ENCODE measurements at regions not wholly inside any gene's neighbourhood (a gene's known extent, or its start where the extent isn't known, plus 50 kb on each side); places are given as distances from the start of the nearest gene placed in this dataset.

GRCh38 chr17:53313746-53314145 is 509.0 kb upstream of the KIF2B start:
- H3K4ac ChIP-seq (ENCODE audit: low read depth in 1 of 2, low read length in 2 of 2) = no peak overlapping the region
- 40% methylated on average over 1 of the region's 2 CpGs for WGBS
- no peak overlapping the region for H2AK5ac ChIP-seq (ENCODE audit: low read length, severe bottlenecking)

GRCh38 chr17:53278466-53278865 is 544.3 kb upstream of the KIF2B start:
- Histone ChIP-seq H3K23ac (ENCODE audit: low read length in 2 of 2) (no peak overlapping the region), H3K27me3 (ENCODE audit: control insufficient read depth in 1 of 2, insufficient read depth in 1 of 2, low read length in 2 of 2) (no peaks in the 10 kb centered on the region), H2BK15ac (ENCODE audit: low read depth, poor library complexity, severe bottlenecking) (no peak overlapping the region), H3K79me1 (replicated peaks; ENCODE audit: low read length, poor library complexity, severe bottlenecking) (no peaks in the 10 kb centered on the region), H3K27ac (ENCODE audit: low read length, poor library complexity, severe bottlenecking) (no peak overlapping the region), H3K36me3 (ENCODE audit: control insufficient read depth in 1 of 2, insufficient read depth in 2 of 2, low read depth in 1 of 2, low read length in 2 of 2) (no peaks in the 10 kb centered on the region), H3K9me3 (ENCODE audit: control insufficient read depth, low read length) (peaks cover 4% of the 10 kb centered on the region), H3K4me3 (ENCODE audit: insufficient read depth in 1 of 2, low read depth in 1 of 2, low read length in 2 of 2) (no peak overlapping the region), H4K91ac (ENCODE audit: low read length) (no peak overlapping the region), H2AK5ac (ENCODE audit: low read length, severe bottlenecking) (no peak overlapping the region), H3K4me2 (ENCODE audit: low read length, poor library complexity, severe bottlenecking) (no peak overlapping the region), H2AFZ (ENCODE audit: low read depth, low read length) (no peak overlapping the region), H3K14ac (ENCODE audit: low read length in 2 of 2) (no peak overlapping the region), H3K9ac (ENCODE audit: low read length) (no peak overlapping the region), H2BK120ac (ENCODE audit: low read depth, low read length) (no peak overlapping the region), H2BK12ac (ENCODE audit: low read length in 2 of 2) (no peak overlapping the region), H3K4ac (ENCODE audit: low read depth in 1 of 2, low read length in 2 of 2) (no peak overlapping the region), H3K4me1 (ENCODE audit: control insufficient read depth, insufficient read depth, low read depth, low read length) (no peaks in the 10 kb centered on the region), H2BK5ac (ENCODE audit: low read depth, low read length, poor library complexity, severe bottlenecking) (no peak overlapping the region), H3K18ac (ENCODE audit: low read depth in 1 of 2, low read length in 2 of 2) (no peak overlapping the region), H4K8ac (ENCODE audit: low read length) (no peak overlapping the region)
- no peak for DNase-seq
- WGBS = 90% methylated on average over 1 of the region's 1 CpG

More at GRCh38 chr17:53313746-53314145, 509.0 kb upstream of the KIF2B start:
- H3K4me1 ChIP-seq (ENCODE audit: control insufficient read depth, insufficient read depth, low read depth, low read length) = no peaks in the 10 kb centered on the region
- H3K27me3 ChIP-seq (ENCODE audit: control insufficient read depth in 1 of 2, insufficient read depth in 1 of 2, low read length in 2 of 2) = no peaks in the 10 kb centered on the region
- H2BK12ac ChIP-seq (ENCODE audit: low read length in 2 of 2) = no peak overlapping the region
- H3K23ac ChIP-seq (ENCODE audit: low read length in 2 of 2) = no peak overlapping the region
- no peak overlapping the region for H3K9ac ChIP-seq (ENCODE audit: low read length)
- H3K9me3 ChIP-seq (ENCODE audit: control insufficient read depth, low read length) = peaks cover 19% of the 10 kb centered on the region
- no peak overlapping the region for H3K4me3 ChIP-seq (ENCODE audit: insufficient read depth in 1 of 2, low read depth in 1 of 2, low read length in 2 of 2)
- H2AFZ ChIP-seq (ENCODE audit: low read depth, low read length) = no peak overlapping the region
- H2BK120ac ChIP-seq (ENCODE audit: low read depth, low read length) = no peak overlapping the region
- H4K8ac ChIP-seq (ENCODE audit: low read length) = no peak overlapping the region
- no peaks in the 10 kb centered on the region for H3K79me1 ChIP-seq (replicated peaks; ENCODE audit: low read length, poor library complexity, severe bottlenecking)
- peak; percentile 3 for DNase-seq
- no peak overlapping the region for H2BK5ac ChIP-seq (ENCODE audit: low read depth, low read length, poor library complexity, severe bottlenecking)
- H3K36me3 ChIP-seq (ENCODE audit: control insufficient read depth in 1 of 2, insufficient read depth in 2 of 2, low read depth in 1 of 2, low read length in 2 of 2) = no peaks in the 10 kb centered on the region
- H3K14ac ChIP-seq (ENCODE audit: low read length in 2 of 2) = no peak overlapping the region
- no peak overlapping the region for H3K27ac ChIP-seq (ENCODE audit: low read length, poor library complexity, severe bottlenecking)
- H3K18ac ChIP-seq (ENCODE audit: low read depth in 1 of 2, low read length in 2 of 2) = no peak overlapping the region
- no peak overlapping the region for H3K4me2 ChIP-seq (ENCODE audit: low read length, poor library complexity, severe bottlenecking)
- no peak overlapping the region for H4K91ac ChIP-seq (ENCODE audit: low read length)
- no peak overlapping the region for H2BK15ac ChIP-seq (ENCODE audit: low read depth, poor library complexity, severe bottlenecking)

- no peak overlapping the region for H2BK5ac ChIP-seq (ENCODE audit: low read depth, low read length, poor library complexity, severe bottlenecking)
- no peak overlapping the region for H3K18ac ChIP-seq (ENCODE audit: low read depth in 1 of 2, low read length in 2 of 2)
- H2AFZ ChIP-seq (ENCODE audit: low read depth, low read length) = no peak overlapping the region
- 8% methylated on average over 1 of the region's 2 CpGs for WGBS
- H3K36me3 ChIP-seq (ENCODE audit: control insufficient read depth in 1 of 2, insufficient read depth in 2 of 2, low read depth in 1 of 2, low read length in 2 of 2) = no peaks in the 10 kb centered on the region
- H3K14ac ChIP-seq (ENCODE audit: low read length in 2 of 2) = no peak overlapping the region
- H3K23ac ChIP-seq (ENCODE audit: low read length in 2 of 2) = no peak overlapping the region
- H3K9me3 ChIP-seq (ENCODE audit: control insufficient read depth, low read length) = peaks cover 8% of the 10 kb centered on the region
- no peak overlapping the region for H3K4me2 ChIP-seq (ENCODE audit: low read length, poor library complexity, severe bottlenecking)
- no peak for DNase-seq
- no peaks in the 10 kb centered on the region for H3K79me1 ChIP-seq (replicated peaks; ENCODE audit: low read length, poor library complexity, severe bottlenecking)
- H2BK120ac ChIP-seq (ENCODE audit: low read depth, low read length) = no peak overlapping the region
- H4K91ac ChIP-seq (ENCODE audit: low read length) = no peak overlapping the region
- H3K9ac ChIP-seq (ENCODE audit: low read length) = no peak overlapping the region
- H2AK5ac ChIP-seq (ENCODE audit: low read length, severe bottlenecking) = no peak overlapping the region
- H2BK15ac ChIP-seq (ENCODE audit: low read depth, poor library complexity, severe bottlenecking) = no peak overlapping the region
- H3K27me3 ChIP-seq (ENCODE audit: control insufficient read depth in 1 of 2, insufficient read depth in 1 of 2, low read length in 2 of 2) = no peaks in the 10 kb centered on the region
- no peak overlapping the region for H4K8ac ChIP-seq (ENCODE audit: low read length)
- H3K4ac ChIP-seq (ENCODE audit: low read depth in 1 of 2, low read length in 2 of 2) = no peak overlapping the region
- H3K4me1 ChIP-seq (ENCODE audit: control insufficient read depth, insufficient read depth, low read depth, low read length) = no peaks in the 10 kb centered on the region
- no peak overlapping the region for H2BK12ac ChIP-seq (ENCODE audit: low read length in 2 of 2)
- H3K27ac ChIP-seq (ENCODE audit: low read length, poor library complexity, severe bottlenecking) = no peak overlapping the region
- no peak overlapping the region for H3K4me3 ChIP-seq (ENCODE audit: insufficient read depth in 1 of 2, low read depth in 1 of 2, low read length in 2 of 2)
These were observed 549.6 kb upstream of the KIF2B start for GRCh38 chr17:53273126-53273525.

- Histone ChIP-seq H3K4me3 (ENCODE audit: insufficient read depth in 1 of 2, low read depth in 1 of 2, low read length in 2 of 2) (no peak overlapping the region), H3K4me2 (ENCODE audit: low read length, poor library complexity, severe bottlenecking) (no peak overlapping the region), H2BK120ac (ENCODE audit: low read depth, low read length) (no peak overlapping the region), H2AFZ (ENCODE audit: low read depth, low read length) (no peak overlapping the region), H3K9ac (ENCODE audit: low read length) (no peak overlapping the region), H2BK12ac (ENCODE audit: low read length in 2 of 2) (no peak overlapping the region), H3K9me3 (ENCODE audit: control insufficient read depth, low read length) (peaks cover 4% of the 10 kb centered on the region), H2BK5ac (ENCODE audit: low read depth, low read length, poor library complexity, severe bottlenecking) (no peak overlapping the region), H2BK15ac (ENCODE audit: low read depth, poor library complexity, severe bottlenecking) (no peak overlapping the region), H3K27me3 (ENCODE audit: control insufficient read depth in 1 of 2, insufficient read depth in 1 of 2, low read length in 2 of 2) (no peaks in the 10 kb centered on the region), H4K91ac (ENCODE audit: low read length) (no peak overlapping the region), H3K14ac (ENCODE audit: low read length in 2 of 2) (no peak overlapping the region), H4K8ac (ENCODE audit: low read length) (no peak overlapping the region), H3K79me1 (replicated peaks; ENCODE audit: low read length, poor library complexity, severe bottlenecking) (no peaks in the 10 kb centered on the region), H3K18ac (ENCODE audit: low read depth in 1 of 2, low read length in 2 of 2) (no peak overlapping the region), H3K36me3 (ENCODE audit: control insufficient read depth in 1 of 2, insufficient read depth in 2 of 2, low read depth in 1 of 2, low read length in 2 of 2) (no peaks in the 10 kb centered on the region), H2AK5ac (ENCODE audit: low read length, severe bottlenecking) (no peak overlapping the region), H3K27ac (ENCODE audit: low read length, poor library complexity, severe bottlenecking) (no peak overlapping the region), H3K23ac (ENCODE audit: low read length in 2 of 2) (no peak overlapping the region), H3K4me1 (ENCODE audit: control insufficient read depth, insufficient read depth, low read depth, low read length) (no peaks in the 10 kb centered on the region), H3K4ac (ENCODE audit: low read depth in 1 of 2, low read length in 2 of 2) (no peak overlapping the region)
- WGBS = no CpG with 5 or more reads among the region's 1 CpG
- DNase-seq = no peak
These were observed 551.8 kb upstream of the KIF2B start for GRCh38 chr17:53270936-53271335.

All from mesenchymal stem cell (in vitro differentiated cells and primary cell).